ENCODE measurements at regions not wholly inside any gene's neighbourhood (a gene's known extent, or its start where the extent isn't known, plus 50 kb on each side); places are given as distances from the start of the nearest gene placed in this dataset.

- H3K4me1 ChIP-seq (ENCODE audit: control insufficient read depth, insufficient read depth, low read length, poor library complexity, severe bottlenecking): no peaks in the 10 kb centered on the region
- H3K9me3 ChIP-seq (ENCODE audit: control insufficient read depth, low read length): no peaks in the 10 kb centered on the region
- DNase-seq: no peak
- H3K36me3 ChIP-seq (ENCODE audit: control insufficient read depth, insufficient read depth, low read length): no peaks in the 10 kb centered on the region
- H3K4me3 ChIP-seq (ENCODE audit: insufficient read depth, low read depth, low read length, poor library complexity, severe bottlenecking): no peak overlapping the region
- H3K27ac ChIP-seq (ENCODE audit: insufficient read depth, low read length, poor library complexity, severe bottlenecking): no peak overlapping the region
- no peaks in the 10 kb centered on the region for H3K27me3 ChIP-seq (replicated peaks; ENCODE audit: control insufficient read depth, insufficient read depth, low read length, poor library complexity, severe bottlenecking)
These were observed 337.3 kb upstream of the TBC1D5 start for GRCh38 chr3:18079739-18080138.

GRCh38 chr3:18079062-18079461 is 336.6 kb upstream of the TBC1D5 start:
- Histone ChIP-seq H3K27ac (ENCODE audit: insufficient read depth, low read length, poor library complexity, severe bottlenecking) (no peak overlapping the region), H3K36me3 (ENCODE audit: control insufficient read depth, insufficient read depth, low read length) (no peaks in the 10 kb centered on the region), H3K27me3 (replicated peaks; ENCODE audit: control insufficient read depth, insufficient read depth, low read length, poor library complexity, severe bottlenecking) (no peaks in the 10 kb centered on the region), H3K4me3 (ENCODE audit: insufficient read depth, low read depth, low read length, poor library complexity, severe bottlenecking) (no peak overlapping the region), H3K4me1 (ENCODE audit: control insufficient read depth, insufficient read depth, low read length, poor library complexity, severe bottlenecking) (no peaks in the 10 kb centered on the region), H3K9me3 (ENCODE audit: control insufficient read depth, low read length) (no peaks in the 10 kb centered on the region)
- no peak for DNase-seq

- Histone ChIP-seq H3K9me3 (ENCODE audit: control insufficient read depth, low read length) (no peaks in the 10 kb centered on the region), H3K4me3 (ENCODE audit: insufficient read depth, low read depth, low read length, poor library complexity, severe bottlenecking) (no peak overlapping the region), H3K27ac (ENCODE audit: insufficient read depth, low read length, poor library complexity, severe bottlenecking) (no peak overlapping the region), H3K4me1 (ENCODE audit: control insufficient read depth, insufficient read depth, low read length, poor library complexity, severe bottlenecking) (no peaks in the 10 kb centered on the region), H3K36me3 (ENCODE audit: control insufficient read depth, insufficient read depth, low read length) (no peaks in the 10 kb centered on the region), H3K27me3 (replicated peaks; ENCODE audit: control insufficient read depth, insufficient read depth, low read length, poor library complexity, severe bottlenecking) (no peaks in the 10 kb centered on the region)
- DNase-seq: no peak
These were observed 334.9 kb upstream of the TBC1D5 start for GRCh38 chr3:18077128-18077840.

GRCh38 chr3:18076301-18076700 is 333.9 kb upstream of the TBC1D5 start:
- H3K36me3 ChIP-seq (ENCODE audit: control insufficient read depth, insufficient read depth, low read length): no peaks in the 10 kb centered on the region
- H3K4me1 ChIP-seq (ENCODE audit: control insufficient read depth, insufficient read depth, low read length, poor library complexity, severe bottlenecking): no peaks in the 10 kb centered on the region
- H3K27me3 ChIP-seq (replicated peaks; ENCODE audit: control insufficient read depth, insufficient read depth, low read length, poor library complexity, severe bottlenecking): no peaks in the 10 kb centered on the region
- H3K9me3 ChIP-seq (ENCODE audit: control insufficient read depth, low read length): no peaks in the 10 kb centered on the region
- no peak overlapping the region for H3K4me3 ChIP-seq (ENCODE audit: insufficient read depth, low read depth, low read length, poor library complexity, severe bottlenecking)
- DNase-seq: no peak
- no peak overlapping the region for H3K27ac ChIP-seq (ENCODE audit: insufficient read depth, low read length, poor library complexity, severe bottlenecking)

- no peaks in the 10 kb centered on the region for H3K36me3 ChIP-seq (ENCODE audit: control insufficient read depth, insufficient read depth, low read length)
- H3K4me1 ChIP-seq (ENCODE audit: control insufficient read depth, insufficient read depth, low read length, poor library complexity, severe bottlenecking): no peaks in the 10 kb centered on the region
- H3K9me3 ChIP-seq (ENCODE audit: control insufficient read depth, low read length): no peaks in the 10 kb centered on the region
- no peaks in the 10 kb centered on the region for H3K27me3 ChIP-seq (replicated peaks; ENCODE audit: control insufficient read depth, insufficient read depth, low read length, poor library complexity, severe bottlenecking)
- H3K4me3 ChIP-seq (ENCODE audit: insufficient read depth, low read depth, low read length, poor library complexity, severe bottlenecking): no peak overlapping the region
- DNase-seq: no peak
- no peak overlapping the region for H3K27ac ChIP-seq (ENCODE audit: insufficient read depth, low read length, poor library complexity, severe bottlenecking)
These were observed 333.4 kb upstream of the TBC1D5 start for GRCh38 chr3:18075799-18076198.

GRCh38 chr3:18071833-18072232 is 329.4 kb upstream of the TBC1D5 start:
- Histone ChIP-seq H3K27ac (ENCODE audit: insufficient read depth, low read length, poor library complexity, severe bottlenecking) (no peak overlapping the region), H3K27me3 (replicated peaks; ENCODE audit: control insufficient read depth, insufficient read depth, low read length, poor library complexity, severe bottlenecking) (no peaks in the 10 kb centered on the region), H3K9me3 (ENCODE audit: control insufficient read depth, low read length) (no peaks in the 10 kb centered on the region), H3K4me1 (ENCODE audit: control insufficient read depth, insufficient read depth, low read length, poor library complexity, severe bottlenecking) (no peaks in the 10 kb centered on the region), H3K36me3 (ENCODE audit: control insufficient read depth, insufficient read depth, low read length) (no peaks in the 10 kb centered on the region), H3K4me3 (ENCODE audit: insufficient read depth, low read depth, low read length, poor library complexity, severe bottlenecking) (no peak overlapping the region)
- DNase-seq: no peak

- no peaks in the 10 kb centered on the region for H3K27me3 ChIP-seq (replicated peaks; ENCODE audit: control insufficient read depth, insufficient read depth, low read length, poor library complexity, severe bottlenecking)
- H3K27ac ChIP-seq (ENCODE audit: insufficient read depth, low read length, poor library complexity, severe bottlenecking): no peak overlapping the region
- no peaks in the 10 kb centered on the region for H3K4me1 ChIP-seq (ENCODE audit: control insufficient read depth, insufficient read depth, low read length, poor library complexity, severe bottlenecking)
- no peaks in the 10 kb centered on the region for H3K9me3 ChIP-seq (ENCODE audit: control insufficient read depth, low read length)
- H3K36me3 ChIP-seq (ENCODE audit: control insufficient read depth, insufficient read depth, low read length): no peaks in the 10 kb centered on the region
- no peak overlapping the region for H3K4me3 ChIP-seq (ENCODE audit: insufficient read depth, low read depth, low read length, poor library complexity, severe bottlenecking)
- no peak for DNase-seq
These were observed 328.5 kb upstream of the TBC1D5 start for GRCh38 chr3:18070944-18071343.

- Histone ChIP-seq H3K4me3 (ENCODE audit: insufficient read depth, low read depth, low read length, poor library complexity, severe bottlenecking) (no peak overlapping the region), H3K4me1 (ENCODE audit: control insufficient read depth, insufficient read depth, low read length, poor library complexity, severe bottlenecking) (no peaks in the 10 kb centered on the region), H3K9me3 (ENCODE audit: control insufficient read depth, low read length) (no peaks in the 10 kb centered on the region), H3K27ac (ENCODE audit: insufficient read depth, low read length, poor library complexity, severe bottlenecking) (no peak overlapping the region), H3K36me3 (ENCODE audit: control insufficient read depth, insufficient read depth, low read length) (no peaks in the 10 kb centered on the region), H3K27me3 (replicated peaks; ENCODE audit: control insufficient read depth, insufficient read depth, low read length, poor library complexity, severe bottlenecking) (no peaks in the 10 kb centered on the region)
- DNase-seq: no peak
These were observed 327.8 kb upstream of the TBC1D5 start for GRCh38 chr3:18070231-18070630.

GRCh38 chr3:18069568-18069967 is 327.1 kb upstream of the TBC1D5 start:
- no peak overlapping the region for H3K4me3 ChIP-seq (ENCODE audit: insufficient read depth, low read depth, low read length, poor library complexity, severe bottlenecking)
- no peaks in the 10 kb centered on the region for H3K36me3 ChIP-seq (ENCODE audit: control insufficient read depth, insufficient read depth, low read length)
- no peak for DNase-seq
- H3K27ac ChIP-seq (ENCODE audit: insufficient read depth, low read length, poor library complexity, severe bottlenecking): no peak overlapping the region
- H3K9me3 ChIP-seq (ENCODE audit: control insufficient read depth, low read length): no peaks in the 10 kb centered on the region
- no peaks in the 10 kb centered on the region for H3K27me3 ChIP-seq (replicated peaks; ENCODE audit: control insufficient read depth, insufficient read depth, low read length, poor library complexity, severe bottlenecking)
- H3K4me1 ChIP-seq (ENCODE audit: control insufficient read depth, insufficient read depth, low read length, poor library complexity, severe bottlenecking): no peaks in the 10 kb centered on the region

- no peaks in the 10 kb centered on the region for H3K4me1 ChIP-seq (ENCODE audit: control insufficient read depth, insufficient read depth, low read length, poor library complexity, severe bottlenecking)
- H3K27me3 ChIP-seq (replicated peaks; ENCODE audit: control insufficient read depth, insufficient read depth, low read length, poor library complexity, severe bottlenecking): no peaks in the 10 kb centered on the region
- no peaks in the 10 kb centered on the region for H3K36me3 ChIP-seq (ENCODE audit: control insufficient read depth, insufficient read depth, low read length)
- no peak overlapping the region for H3K4me3 ChIP-seq (ENCODE audit: insufficient read depth, low read depth, low read length, poor library complexity, severe bottlenecking)
- no peak overlapping the region for H3K27ac ChIP-seq (ENCODE audit: insufficient read depth, low read length, poor library complexity, severe bottlenecking)
- DNase-seq: no peak
- H3K9me3 ChIP-seq (ENCODE audit: control insufficient read depth, low read length): no peaks in the 10 kb centered on the region
These were observed 324.6 kb upstream of the TBC1D5 start for GRCh38 chr3:18066899-18067582.
